ENCODE measurements at regions not wholly inside any gene's neighbourhood (a gene's known extent, or its start where the extent isn't known, plus 50 kb on each side); places are given as distances from the start of the nearest gene placed in this dataset.

- TF ChIP-seq BACH2 (CRISPR knock-in tag; IDR thresholded peaks at IDR 0.05; ENCODE audit: borderline replicate concordance), result no peak
- TF ChIP-seq ZC3H10 (CRISPR knock-in tag; IDR thresholded peaks at IDR 0.05), result no peak
- TF ChIP-seq GLIS3 (CRISPR knock-in tag; IDR thresholded peaks at IDR 0.05), result no peak
- TF ChIP-seq RARB (CRISPR knock-in tag; IDR thresholded peaks at IDR 0.05), result no peak
- no peak for TF ChIP-seq SNAI2 (CRISPR knock-in tag; IDR thresholded peaks at IDR 0.05)
- TF ChIP-seq CREB5 (CRISPR knock-in tag; IDR thresholded peaks at IDR 0.05; ENCODE audit: low read depth), result no peak
- TF ChIP-seq ARNTL (CRISPR knock-in tag; IDR thresholded peaks at IDR 0.05; ENCODE audit: borderline replicate concordance, low read depth), result no peak
- TF ChIP-seq ZFP30 (CRISPR knock-in tag; IDR thresholded peaks at IDR 0.05), result no peak
- TF ChIP-seq ZNF70 (CRISPR knock-in tag; IDR thresholded peaks at IDR 0.05), result no peak
- no peak for TF ChIP-seq PPARA (CRISPR knock-in tag; IDR thresholded peaks at IDR 0.05; ENCODE audit: borderline replicate concordance)
- no peak for TF ChIP-seq CSDC2 (CRISPR knock-in tag; IDR thresholded peaks at IDR 0.05)
- TF ChIP-seq TCF4 (CRISPR knock-in tag; IDR thresholded peaks at IDR 0.05; ENCODE audit: borderline replicate concordance), result no peak
- no peak for ATAC-seq
These were observed 151.5 kb upstream of the SALL4 start for GRCh38 chr20:51953731-51954340.

GRCh38 chr20:51950926-51951325 lies 148.6 kb upstream of the SALL4 start:
- no peak for ATAC-seq
- TF ChIP-seq TCF4 (CRISPR knock-in tag; IDR thresholded peaks at IDR 0.05; ENCODE audit: borderline replicate concordance), result no peak
- TF ChIP-seq PATZ1 (CRISPR knock-in tag; IDR thresholded peaks at IDR 0.05; ENCODE audit: borderline replicate concordance), result no peak
- TF ChIP-seq CSDC2 (CRISPR knock-in tag; IDR thresholded peaks at IDR 0.05), result no peak
- no peak for TF ChIP-seq RARB (CRISPR knock-in tag; IDR thresholded peaks at IDR 0.05)
- no peak for TF ChIP-seq TSHZ2 (CRISPR knock-in tag; IDR thresholded peaks at IDR 0.05)
- no peak for TF ChIP-seq ZC3H10 (CRISPR knock-in tag; IDR thresholded peaks at IDR 0.05)
- no peak for TF ChIP-seq ESRRG (CRISPR knock-in tag; IDR thresholded peaks at IDR 0.05)
- no peak for TF ChIP-seq ZNF70 (CRISPR knock-in tag; IDR thresholded peaks at IDR 0.05)
- no peak for TF ChIP-seq GLIS3 (CRISPR knock-in tag; IDR thresholded peaks at IDR 0.05)
- no peak for TF ChIP-seq ZFP3 (CRISPR knock-in tag; IDR thresholded peaks at IDR 0.05)

GRCh38 chr20:51946586-51946985 lies 144.3 kb upstream of the SALL4 start:
- no peak for ATAC-seq
- no peak for TF ChIP-seq ZNF8 (CRISPR knock-in tag; IDR thresholded peaks at IDR 0.05)

GRCh38 chr20:51945881-51946280 lies 143.6 kb upstream of the SALL4 start:
- ATAC-seq, result no peak
- no peak for TF ChIP-seq TCF4 (CRISPR knock-in tag; IDR thresholded peaks at IDR 0.05; ENCODE audit: borderline replicate concordance)
- TF ChIP-seq ZC3H10 (CRISPR knock-in tag; IDR thresholded peaks at IDR 0.05), result no peak
- no peak for TF ChIP-seq OSR1 (CRISPR knock-in tag; IDR thresholded peaks at IDR 0.05)
- TF ChIP-seq BACH2 (CRISPR knock-in tag; IDR thresholded peaks at IDR 0.05; ENCODE audit: borderline replicate concordance), result no peak
- no peak for TF ChIP-seq TSHZ2 (CRISPR knock-in tag; IDR thresholded peaks at IDR 0.05)
- no peak for TF ChIP-seq ISL1 (CRISPR knock-in tag; IDR thresholded peaks at IDR 0.05)
- TF ChIP-seq ZNF70 (CRISPR knock-in tag; IDR thresholded peaks at IDR 0.05), result no peak
- no peak for TF ChIP-seq ESRRG (CRISPR knock-in tag; IDR thresholded peaks at IDR 0.05)
- no peak for TF ChIP-seq CSDC2 (CRISPR knock-in tag; IDR thresholded peaks at IDR 0.05)
- no peak for TF ChIP-seq CSRNP3 (CRISPR knock-in tag; IDR thresholded peaks at IDR 0.05)
- TF ChIP-seq TOX (CRISPR knock-in tag; IDR thresholded peaks at IDR 0.05; ENCODE audit: borderline replicate concordance), result no peak
- TF ChIP-seq ARNTL (CRISPR knock-in tag; IDR thresholded peaks at IDR 0.05; ENCODE audit: borderline replicate concordance, low read depth), result no peak
- TF ChIP-seq ZNF8 (CRISPR knock-in tag; IDR thresholded peaks at IDR 0.05), result no peak
- no peak for TF ChIP-seq CREB5 (CRISPR knock-in tag; IDR thresholded peaks at IDR 0.05; ENCODE audit: low read depth)

Measured in SK-N-SH treated with all-trans-retinoic acid at 6 μM for 48 hours (cell line).